ENCODE measurements at regions not wholly inside any gene's neighbourhood (a gene's known extent, or its start where the extent isn't known, plus 50 kb on each side); places are given as distances from the start of the nearest gene placed in this dataset.

- TF ChIP-seq TCF3 (IDR thresholded peaks at IDR 0.05; ENCODE audit: borderline replicate concordance, insufficient read depth, low read depth, low read length) (no peak), NR2C1 (IDR thresholded peaks at IDR 0.05) (no peak)
Measured at GRCh38 chr2:88942798-88943197, 251.3 kb downstream of the RPIA start (continued).

DNA sequence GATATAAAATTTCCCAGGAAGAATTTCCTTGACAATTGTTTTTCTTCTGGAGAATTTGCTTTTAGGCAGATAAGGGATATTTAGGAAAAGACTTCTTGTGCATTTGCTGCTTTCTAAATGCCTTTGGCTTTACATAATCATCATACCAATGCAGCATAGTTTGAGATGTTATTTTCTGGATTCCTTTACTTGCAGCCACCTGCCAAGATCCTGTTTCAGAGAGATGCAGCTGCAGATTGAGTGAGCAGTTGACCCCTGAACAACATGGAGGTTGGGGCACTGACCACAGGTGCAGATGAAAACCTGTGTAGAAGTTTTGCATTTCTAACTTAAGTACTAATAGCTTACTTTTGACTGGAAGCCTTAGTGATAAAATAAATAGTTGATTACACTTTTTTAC lies 257.9 kb downstream of the RPIA start:
- no peaks in the 10 kb centered on the region for H3K36me3 ChIP-seq (ENCODE audit: control insufficient read depth in 2 of 2, insufficient read depth in 2 of 2, low read length in 1 of 2)
- BruUV-seq (replicated peaks), result no TSS peak
- ATAC-seq, result no peak
- SMC1A ChIA-PET (ENCODE audit: uncharacterized antibody, unreplicated experiment), result no interaction called here
- in situ Hi-C loops (cut with MboI) (no loop called here), intact Hi-C loops (cut with micrococcal nuclease; ENCODE audit: unreplicated experiment) (no loop called here)
- no peak overlapping the region for H2AFZ ChIP-seq (ENCODE audit: control insufficient read depth, low read depth, low read length)
- no peak overlapping the region for H3K4me2 ChIP-seq (ENCODE audit: control insufficient read depth, insufficient read depth)
- no peaks in the 10 kb centered on the region for H3K9me3 ChIP-seq (replicated peaks; ENCODE audit: control insufficient read depth, insufficient read depth, low read length)
- POLR2A ChIA-PET, result no interaction called here
- no peak overlapping the region for H3K27ac ChIP-seq (ENCODE audit: control insufficient read depth, insufficient read depth)
- H3K27me3 ChIP-seq (replicated peaks in 1 of 2; ENCODE audit: control insufficient read depth in 2 of 2, insufficient read depth in 2 of 2, low read length in 1 of 2), result no peaks in the 10 kb centered on the region
- H4K20me1 ChIP-seq (ENCODE audit: control insufficient read depth, insufficient read depth), result no peaks in the 10 kb centered on the region
- RAD21 ChIA-PET (ENCODE audit: unreplicated experiment), result no interaction called here
- no peak overlapping the region for H3K4me3 ChIP-seq
- no peak for DNase-seq (ENCODE audit: low read depth, low spot score)
- no peaks in the 10 kb centered on the region for H3K79me2 ChIP-seq (ENCODE audit: control insufficient read depth, insufficient read depth, low read length)
- H3K4me1 ChIP-seq (ENCODE audit: control insufficient read depth, insufficient read depth, low read length), result no peaks in the 10 kb centered on the region
- TF ChIP-seq PRDM15 (CRISPR knock-in tag; IDR thresholded peaks at IDR 0.05), result no peak
- TF ChIP-seq CTCF (IDR thresholded peaks at IDR 0.05 in 2 of 3, conservative IDR thresholded peaks at IDR 0.05 in 1 of 3; ENCODE audit: control insufficient read depth in 2 of 3, extremely low read depth in 1 of 3, insufficient read depth in 1 of 3, low read depth in 3 of 3, low read length in 3 of 3), result no peak
- TF ChIP-seq NR2C1 (IDR thresholded peaks at IDR 0.05), result no peak
- no peak for TF ChIP-seq SP1 (IDR thresholded peaks at IDR 0.05; ENCODE audit: low read depth, low read length)
- no peak for TF ChIP-seq CEBPZ (IDR thresholded peaks at IDR 0.05; ENCODE audit: low read depth, low read length)
- TF ChIP-seq TCF12 (IDR thresholded peaks at IDR 0.05; ENCODE audit: low read depth, low read length), result no peak
- no peak overlapping the region for H3K9ac ChIP-seq (ENCODE audit: control insufficient read depth, insufficient read depth, low read length)
- CTCF ChIA-PET, result no interaction called here
- no peak for FAIRE-seq
